NCI-H2196 treated with DMSO at 0.1 percent for 48 hours (cell line): ENCODE measurements at regions not wholly inside any gene's neighbourhood (a gene's known extent, or its start where the extent isn't known, plus 50 kb on each side); places are given as distances from the start of the nearest gene placed in this dataset.
"Not testable (repeated sequence)": the region's sequence is repeated elsewhere in the genome, so short reads cannot be mapped to it uniquely, and the experiment has no call there.

ENCODE experiments used
- DNase-seq: peaks from one replicate; lab custom pipeline; 2025; ENCODE audit not compliant: unreplicated experiment; lab: John Stamatoyannopoulos, UW

- DNase-seq: no peak
Measured at GRCh38 chr20:24832518-24832917, 116.6 kb upstream of the CST7 start.

- no peak for DNase-seq
Measured at GRCh38 chr20:24833592-24833991, 115.5 kb upstream of the CST7 start.

GRCh38 chr20:24834310-24834709 is 114.8 kb upstream of the CST7 start:
- no peak for DNase-seq

GRCh38 chr20:24835195-24835594 is 113.9 kb upstream of the CST7 start:
- no peak for DNase-seq

- DNase-seq: no peak
Measured at GRCh38 chr20:24836041-24836533, 113.0 kb upstream of the CST7 start.

GRCh38 chr20:24836661-24837299 is 112.3 kb upstream of the CST7 start:
- no peak for DNase-seq

- no peak for DNase-seq
Measured at GRCh38 chr20:24837781-24838450, 111.2 kb upstream of the CST7 start.

GRCh38 chr20:24838546-24839535 is 110.2 kb upstream of the CST7 start:
- DNase-seq: no peak

- no peak for DNase-seq
Measured at GRCh38 chr20:24840121-24840713, 108.9 kb upstream of the CST7 start.

GRCh38 chr20:24842274-24842917 is 106.7 kb upstream of the CST7 start:
- DNase-seq: no peak

GRCh38 chr20:24842918-24843715 is 106.0 kb upstream of the CST7 start:
- no peak for DNase-seq

- DNase-seq: no peak
Measured at GRCh38 chr20:24850176-24850575, 98.9 kb upstream of the CST7 start.

- no peak for DNase-seq
Measured at GRCh38 chr20:24851346-24852019, 97.6 kb upstream of the CST7 start.

- DNase-seq: no peak
Measured at GRCh38 chr20:24853916-24854315, 95.2 kb upstream of the CST7 start.

GRCh38 chr20:24855848-24856247 is 93.2 kb upstream of the CST7 start:
- DNase-seq: no peak

- DNase-seq: not testable (repeated sequence)
Measured at GRCh38 chr20:24858500-24858899, 90.6 kb upstream of the CST7 start.

GRCh38 chr20:24859539-24859938 is 89.5 kb upstream of the CST7 start:
- no peak for DNase-seq

GRCh38 chr20:24862186-24862585 is 86.9 kb upstream of the CST7 start:
- no peak for DNase-seq

- no peak for DNase-seq
Measured at GRCh38 chr20:24862606-24863005, 86.5 kb upstream of the CST7 start.
